A673 (cell line): ENCODE measurements at regions not wholly inside any gene's neighbourhood (a gene's known extent, or its start where the extent isn't known, plus 50 kb on each side); places are given as distances from the start of the nearest gene placed in this dataset.

Experiments used
- BruUV-seq: library from RNA; stranded (reverse); fragments of 400-500 nt; replicated peaks from 2 replicates; lab custom pipeline; 2021; lab: Mats Ljungman, UMichigan
- CTCF ChIA-PET: fragments of 300-600 bp; sonication (Branson Sonifier 250); formaldehyde crosslinking; loops from one replicate; lab custom pipeline; 2022; ENCODE audit warnings: antibody characterized with exemption; lab: Charles Lee
- POLR2A ChIA-PET: fragments of 300-600 bp; sonication (Branson Sonifier 250); formaldehyde crosslinking; loops from one replicate; lab custom pipeline; 2022; ENCODE audit warnings: antibody characterized with exemption; ENCODE audit not compliant: low non-redundant PET; lab: Charles Lee
- DNase-seq: peaks from one replicate; pipeline ENCODE4 v3.0.0-alpha.2; 2015; ENCODE audit warnings: low spot score
- H3K27ac ChIP-seq: fragments of 200-600 bp; sonication (generic); 2 replicates; pipeline ENCODE4 v1.5.1; 2016; ENCODE audit warnings: mixed run types, low read depth, mild to moderate bottlenecking, mixed read lengths, antibody characterized with exemption, low read length; ENCODE audit not compliant: poor library complexity, severe bottlenecking
- H3K27me3 ChIP-seq: fragments of 200-600 bp; sonication (generic); replicated peaks from 2 replicates; pipeline ENCODE4 v1.6.1; 2017; ENCODE audit warnings: mixed run types, low read depth, mild to moderate bottlenecking, mixed read lengths, antibody characterized with exemption, low read length; ENCODE audit not compliant: insufficient read depth, poor library complexity
- H3K36me3 ChIP-seq: fragments of 200-600 bp; sonication (generic); 2 replicates; pipeline ENCODE4 v1.6.1; 2016; ENCODE audit warnings: mixed run types, mild to moderate bottlenecking, mixed read lengths, antibody characterized with exemption, low read length; ENCODE audit not compliant: insufficient read depth, poor library complexity, severe bottlenecking
- H3K4me1 ChIP-seq: fragments of 200-600 bp; sonication (generic); 2 replicates; pipeline ENCODE4 v1.6.1; 2017; ENCODE audit warnings: mixed run types, mild to moderate bottlenecking, mixed read lengths, antibody characterized with exemption, low read length; ENCODE audit not compliant: insufficient read depth, poor library complexity, severe bottlenecking
- H3K4me3 ChIP-seq: fragments of 200-600 bp; sonication (generic); 2 replicates; pipeline ENCODE4 v1.5.1; 2016; ENCODE audit warnings: low read depth, mixed run types, mild to moderate bottlenecking, mixed read lengths, low read length; ENCODE audit not compliant: poor library complexity, severe bottlenecking
- H3K9me3 ChIP-seq: fragments of 200-600 bp; sonication (generic); 2 replicates; pipeline ENCODE4 v1.6.1; 2016; ENCODE audit warnings: mixed run types, low read depth, mild to moderate bottlenecking, mixed read lengths, antibody characterized with exemption, low read length; ENCODE audit not compliant: poor library complexity, severe bottlenecking
- CTCF ChIP-seq: fragments of 300-800, 200-600 bp; sonication (generic); conservative IDR thresholded peaks from 2 replicates; pipeline ENCODE4 v1.5.1; 2017; ENCODE audit warnings: low read depth, mild to moderate bottlenecking, antibody characterized with exemption, low read length, moderate library complexity, mixed read lengths
- EZH2 ChIP-seq: fragments of 200-600 bp; sonication (generic); IDR thresholded peaks from 2 replicates; pipeline ENCODE4 v1.6.1; 2017; ENCODE audit warnings: borderline replicate concordance, low read depth, mild to moderate bottlenecking, mixed read lengths, antibody characterized with exemption, low read length; ENCODE audit not compliant: poor library complexity, severe bottlenecking
- intact Hi-C: fragments of 100-400 bp; cut with micrococcal nuclease; formaldehyde crosslinking; loops from one replicate; pipeline ENCODE4 v1.10.0; 2022; ENCODE audit not compliant: unreplicated experiment

- no TSS peak for BruUV-seq
- Histone ChIP-seq H3K27me3 (no peaks in the 10 kb centered on the region), H3K27ac (no peak overlapping the region), H3K4me3 (no peak overlapping the region), H3K4me1 (no peaks in the 10 kb centered on the region), H3K36me3 (no peaks in the 10 kb centered on the region), H3K9me3 (no peaks in the 10 kb centered on the region)
- ChIA-PET POLR2A (no interaction called here), CTCF (no interaction called here)
- intact Hi-C loops: no loop called here
- no peak for TF ChIP-seq CTCF
- DNase-seq: no peak
These were observed 231.7 kb upstream of the USP15 start for GRCh38 chr12:62028536-62028935.

- TF ChIP-seq CTCF (no peak), EZH2 (no peak)
- Histone ChIP-seq H3K27ac (no peak overlapping the region), H3K36me3 (no peaks in the 10 kb centered on the region), H3K27me3 (no peaks in the 10 kb centered on the region), H3K4me1 (no peaks in the 10 kb centered on the region), H3K9me3 (no peaks in the 10 kb centered on the region), H3K4me3 (no peak overlapping the region)
- no peak for DNase-seq
- intact Hi-C loops: no loop called here
- no TSS peak for BruUV-seq
- CTCF ChIA-PET: no interaction called here
- POLR2A ChIA-PET: no interaction called here
These were observed 227.3 kb upstream of the USP15 start for GRCh38 chr12:62032870-62033269.

GRCh38 chr12:62044450-62045135, 215.6 kb upstream of the USP15 start:
- Histone ChIP-seq H3K4me1 (peaks cover 25% of the 10 kb centered on the region), H3K27ac (no peak overlapping the region), H3K27me3 (no peaks in the 10 kb centered on the region), H3K36me3 (no peaks in the 10 kb centered on the region), H3K4me3 (no peak overlapping the region), H3K9me3 (no peaks in the 10 kb centered on the region)
- no peak for DNase-seq
- intact Hi-C loops: no loop called here
- TF ChIP-seq CTCF (no peak), EZH2 (no peak)
- no TSS peak for BruUV-seq
- ChIA-PET CTCF (no interaction called here), POLR2A (no interaction called here)
